Keratinocyte (primary cell): ENCODE measurements at regions not wholly inside any gene's neighbourhood (a gene's known extent, or its start where the extent isn't known, plus 50 kb on each side); places are given as distances from the start of the nearest gene placed in this dataset.

Experiments used
- DNase-seq: peaks from one replicate; pipeline ENCODE4 v3.0.0-alpha.2; 2011; ENCODE audit warnings: low read depth, missing footprints, low spot score
- FAIRE-seq: peaks from 2 replicates; lab custom pipeline; 2011; peaks lifted over from hg19 to GRCh38; lab: Jason Lieb, UNC
- H2AFZ ChIP-seq: 2 replicates; pipeline ENCODE4 v1.6.0; 2012; ENCODE audit warnings: low read length, control low read depth, inconsistent platforms; ENCODE audit not compliant: control insufficient read depth
- H3K27ac ChIP-seq: 2 replicates; pipeline ENCODE4 v1.5.1; 2011; ENCODE audit warnings: low read length; ENCODE audit not compliant: control insufficient read depth, insufficient read depth
- H3K27me3 ChIP-seq: 3 replicates; pipeline ENCODE4 v1.6.0; 2011; ENCODE audit warnings: low read length; ENCODE audit not compliant: control insufficient read depth, insufficient read depth; ENCODE audit errors: extremely low read depth
- H3K36me3 ChIP-seq, 2 experiments: 2 replicates in 1 of 2; 3 replicates in 1 of 2; pipeline ENCODE4 v1.5.1; 2011; ENCODE audit warnings: low read length in 2 of 2, mild to moderate bottlenecking in 1 of 2; ENCODE audit not compliant: control insufficient read depth in 2 of 2, insufficient read depth in 2 of 2; ENCODE audit errors: extremely low read depth in 1 of 2
- H3K4me1 ChIP-seq: 3 replicates; pipeline ENCODE4 v1.5.1; 2011; ENCODE audit warnings: low read length; ENCODE audit not compliant: control insufficient read depth, insufficient read depth; ENCODE audit errors: extremely low read depth
- H3K4me2 ChIP-seq: 3 replicates; pipeline ENCODE4 v1.6.0; 2011; ENCODE audit warnings: low read depth, low read length; ENCODE audit not compliant: control insufficient read depth, insufficient read depth; ENCODE audit errors: extremely low read depth
- H3K4me3 ChIP-seq, 3 experiments: fragments of 200-600 bp in 1 of 3; sonication (generic) in 1 of 3; 2 replicates in 2 of 3; 3 replicates in 1 of 3; pipeline ENCODE4 v1.5.1; 2011 to 2016; ENCODE audit warnings: low read length in 3 of 3, mild to moderate bottlenecking in 3 of 3, control low read depth in 2 of 3, inconsistent platforms in 1 of 3, low read depth in 1 of 3, mixed read lengths in 1 of 3, mixed run types in 1 of 3, moderate library complexity in 1 of 3; ENCODE audit not compliant: control insufficient read depth in 2 of 3, insufficient read depth in 2 of 3; ENCODE audit errors: extremely low read depth in 1 of 3
- H3K79me2 ChIP-seq: 2 replicates; pipeline ENCODE4 v1.6.0; 2012; ENCODE audit warnings: low read length; ENCODE audit not compliant: control insufficient read depth, insufficient read depth
- H3K9ac ChIP-seq: 3 replicates; pipeline ENCODE4 v1.6.0; 2011; ENCODE audit warnings: low read length; ENCODE audit not compliant: control insufficient read depth, insufficient read depth; ENCODE audit errors: extremely low read depth
- H3K9me1 ChIP-seq: 3 replicates; pipeline ENCODE4 v1.6.0; 2011; ENCODE audit warnings: low read length; ENCODE audit not compliant: control insufficient read depth, insufficient read depth; ENCODE audit errors: extremely low read depth
- H3K9me3 ChIP-seq: 2 replicates; pipeline ENCODE4 v1.5.1; 2012; ENCODE audit warnings: low read depth, low read length; ENCODE audit not compliant: control insufficient read depth
- H4K20me1 ChIP-seq: 3 replicates; pipeline ENCODE4 v1.6.0; 2011; ENCODE audit warnings: low read length; ENCODE audit not compliant: control insufficient read depth, insufficient read depth; ENCODE audit errors: extremely low read depth
- CTCF ChIP-seq, 3 experiments: IDR thresholded peaks in 1 of 3; conservative IDR thresholded peaks in 1 of 3; optimal IDR thresholded peaks in 1 of 3; 2 replicates in 2 of 3; 3 replicates in 1 of 3; pipeline versions ENCODE3 to v1.5.1; 2011; ENCODE audit warnings: low read length in 3 of 3, mild to moderate bottlenecking in 3 of 3, moderate library complexity in 2 of 3, control low read depth in 1 of 3, inconsistent platforms in 1 of 3; ENCODE audit not compliant: insufficient read depth in 2 of 3; ENCODE audit errors: extremely low read depth in 1 of 3
- EZH2 ChIP-seq: IDR thresholded peaks from one replicate; pipeline ENCODE4 v1.6.1; 2012; ENCODE audit warnings: inconsistent platforms, mild to moderate bottlenecking, low read length, moderate library complexity
- dilution Hi-C: fragments of 300-500 bp; cut with MboI; formaldehyde crosslinking; loops from one replicate; pipeline ENCODE4 v1.7.0; 2020; ENCODE audit warnings: low sequenced_read_pairs; ENCODE audit not compliant: extremely low pct_ligation_motif_present

- TF ChIP-seq EZH2, result no peak
- no peak for TF ChIP-seq CTCF (optimal IDR thresholded peaks at IDR 0.05 in 1 of 3, IDR thresholded peaks at IDR 0.05 in 1 of 3, conservative IDR thresholded peaks at IDR 0.05 in 1 of 3; ENCODE audit: extremely low read depth in 1 of 3, insufficient read depth in 2 of 3, low read length in 3 of 3)
- Histone ChIP-seq H3K9ac (peak overlapping the region; percentile 7), H3K4me2 (peak overlapping the region; percentile 2), H3K9me1 (no peaks in the 10 kb centered on the region), H3K27me3 (no peaks in the 10 kb centered on the region), H3K27ac (peak overlapping the region; percentile 16), H3K36me3 (no peaks in the 10 kb centered on the region), H4K20me1 (no peaks in the 10 kb centered on the region), H2AFZ (peak overlapping the region; percentile 15), H3K9me3 (no peaks in the 10 kb centered on the region), H3K4me1 (peaks cover 31% of the 10 kb centered on the region), H3K79me2 (no peaks in the 10 kb centered on the region), H3K4me3 (no peak overlapping the region)
- DNase-seq (peak; percentile 48), FAIRE-seq (peak; percentile 91)
- dilution Hi-C loops, result no loop called here
Measured at GRCh38 chr20:11144114-11144950, 470.5 kb upstream of the JAG1 start.

GRCh38 chr20:11145616-11146015 is 471.8 kb upstream of the JAG1 start:
- Histone ChIP-seq H3K4me2 (no peak overlapping the region), H2AFZ (peak overlapping the region; percentile 4), H3K9ac (no peak overlapping the region), H3K4me3 (no peak overlapping the region), H3K9me1 (no peaks in the 10 kb centered on the region), H3K9me3 (no peaks in the 10 kb centered on the region), H3K27ac (no peak overlapping the region), H3K27me3 (no peaks in the 10 kb centered on the region), H4K20me1 (no peaks in the 10 kb centered on the region), H3K36me3 (no peaks in the 10 kb centered on the region), H3K79me2 (no peaks in the 10 kb centered on the region), H3K4me1 (peaks cover 23% of the 10 kb centered on the region)
- no peak for DNase-seq
- FAIRE-seq, result peak; percentile 32
- TF ChIP-seq CTCF (optimal IDR thresholded peaks at IDR 0.05 in 1 of 3, IDR thresholded peaks at IDR 0.05 in 1 of 3, conservative IDR thresholded peaks at IDR 0.05 in 1 of 3; ENCODE audit: extremely low read depth in 1 of 3, insufficient read depth in 2 of 3, low read length in 3 of 3), result no peak
- no peak for TF ChIP-seq EZH2
- dilution Hi-C loops, result no loop called here
